Stimulated activated CD8-positive, alpha-beta memory T cell treated with anti-CD3 and anti-CD28 coated beads, Interleukin-15, amount 100 ng/mL, for 48 hours (primary cell): ENCODE measurements at regions not wholly inside any gene's neighbourhood (a gene's known extent, or its start where the extent isn't known, plus 50 kb on each side); places are given as distances from the start of the nearest gene placed in this dataset.
"Not testable (repeated sequence)": the region's sequence is repeated elsewhere in the genome, so short reads cannot be mapped to it uniquely, and the experiment has no call there.

Experiments used
- DNase-seq, 2 donors: peaks; one replicate each; pipeline ENCODE4 v3.0.0-alpha.2; 2020; ENCODE audit warnings: low read depth in 2 of 2

DNA sequence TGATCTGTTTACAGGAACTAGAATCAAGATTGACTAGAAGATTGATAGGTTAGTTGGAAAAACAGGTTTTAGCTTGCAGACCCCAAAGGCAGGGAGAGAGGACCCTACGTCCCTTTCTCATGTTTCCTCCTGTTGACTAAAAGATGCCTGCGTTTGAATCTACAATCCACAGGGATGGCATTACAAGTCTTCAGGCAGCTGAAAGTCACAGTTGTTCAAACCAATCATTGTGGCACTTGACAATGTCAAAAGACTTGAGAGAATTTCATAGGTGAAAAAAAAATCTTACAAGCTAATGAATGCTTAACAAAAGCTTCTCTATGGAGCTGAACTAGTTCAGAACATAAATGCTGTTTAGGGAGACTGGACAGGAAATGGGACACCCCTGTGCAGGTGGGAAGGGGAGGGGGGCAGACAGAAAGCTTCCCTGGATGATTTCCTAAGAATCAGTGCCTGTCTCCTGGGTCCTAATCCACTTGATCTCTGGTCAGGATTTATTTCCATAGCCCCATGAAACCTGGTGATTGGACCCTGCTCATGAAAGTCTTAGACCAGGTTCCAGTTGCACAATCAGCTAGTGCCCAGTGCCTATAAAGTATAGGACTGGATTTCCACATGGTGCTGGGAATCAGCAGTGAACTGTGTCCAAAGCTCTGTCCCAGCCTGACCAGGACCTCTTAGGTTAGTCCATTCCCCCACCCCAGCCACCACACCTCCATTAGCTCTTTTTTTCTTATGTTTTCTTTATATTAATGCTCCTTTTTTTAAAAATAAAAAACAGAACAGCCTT is 91.6 kb upstream of the BCAR3 start:
- DNase-seq, result no peak

DNA sequence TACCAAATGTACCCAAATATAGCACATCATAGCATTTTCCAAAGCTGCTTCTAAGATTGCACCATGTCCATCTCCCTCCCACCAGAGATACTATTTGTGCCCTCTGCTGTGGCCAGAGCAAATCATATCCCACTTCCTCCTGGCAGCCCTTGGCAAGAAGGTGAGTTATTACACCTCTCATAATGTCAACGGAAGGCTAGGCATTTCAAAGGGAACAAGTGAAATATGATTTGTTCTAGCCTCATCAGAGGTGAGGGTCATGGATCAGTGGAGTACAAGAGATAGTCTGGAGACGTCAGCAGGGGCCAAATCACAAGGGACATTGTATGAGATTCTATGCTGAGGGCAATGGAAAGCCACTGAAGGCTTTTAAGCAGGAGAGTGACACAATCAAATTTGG is 90.2 kb upstream of the BCAR3 start:
- DNase-seq, result no peak

DNA sequence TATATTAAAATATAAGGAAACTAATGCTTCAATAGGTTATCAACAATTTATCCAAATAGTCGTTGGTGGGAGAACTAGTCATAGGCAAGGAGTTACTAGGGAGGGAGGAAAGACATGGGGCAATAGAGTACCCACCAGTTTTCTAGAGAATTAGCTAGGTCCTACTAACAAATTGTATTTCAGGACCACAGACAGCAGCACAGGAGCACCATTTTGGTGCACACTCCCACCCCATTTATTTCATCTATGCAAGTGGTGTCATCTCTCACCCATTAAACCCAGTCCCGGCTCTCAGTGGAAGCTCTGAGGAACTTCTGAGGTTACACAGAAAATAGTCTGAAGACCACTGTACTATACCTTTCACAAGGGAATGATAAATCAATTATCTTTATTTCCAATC is 89.0 kb upstream of the BCAR3 start:
- DNase-seq, result no peak

DNA sequence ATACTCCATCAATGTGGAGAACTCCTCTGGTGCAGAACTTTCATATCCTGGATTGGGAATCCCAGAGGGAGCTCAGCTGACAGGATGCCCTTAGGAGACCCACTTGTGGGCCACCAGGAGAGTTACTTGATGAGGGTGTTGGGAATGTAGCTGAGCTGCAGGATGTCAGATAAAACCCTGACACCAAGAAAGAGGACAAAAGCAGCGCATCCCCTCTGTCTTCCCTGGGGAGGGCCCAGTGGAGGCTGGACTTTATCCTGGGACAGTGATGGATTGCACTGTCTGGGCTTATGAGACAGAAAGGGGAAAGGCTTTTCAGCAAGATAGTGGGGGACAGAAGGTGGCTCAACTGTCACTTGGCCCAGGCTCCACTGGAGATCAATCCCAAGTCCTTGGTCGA is 88.1 kb upstream of the BCAR3 start:
- DNase-seq, result no peak

DNA sequence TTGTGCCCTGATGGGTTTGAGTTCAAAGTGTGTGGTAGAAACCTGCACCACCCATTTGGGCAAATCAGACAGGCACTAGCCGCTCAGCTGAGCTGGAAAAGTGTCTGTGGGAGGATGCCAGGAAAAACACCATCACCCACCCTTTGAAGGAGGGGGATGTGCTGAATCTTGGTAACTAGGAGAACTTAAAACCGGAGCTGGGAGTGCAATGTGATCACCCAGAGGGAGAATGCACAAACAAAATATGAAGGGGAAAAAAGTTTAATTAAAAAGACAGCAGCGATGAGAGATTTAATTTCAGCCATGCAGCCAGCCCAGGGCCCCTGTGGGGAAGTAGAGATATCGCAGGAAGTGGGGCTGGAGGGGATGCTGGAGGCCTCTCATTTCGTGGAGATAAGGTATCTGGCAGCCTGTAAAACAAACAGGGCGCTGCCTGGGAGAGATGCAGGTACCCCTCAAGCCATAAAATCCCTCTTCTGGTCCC is 86.8 kb upstream of the BCAR3 start:
- DNase-seq, result no peak

DNA sequence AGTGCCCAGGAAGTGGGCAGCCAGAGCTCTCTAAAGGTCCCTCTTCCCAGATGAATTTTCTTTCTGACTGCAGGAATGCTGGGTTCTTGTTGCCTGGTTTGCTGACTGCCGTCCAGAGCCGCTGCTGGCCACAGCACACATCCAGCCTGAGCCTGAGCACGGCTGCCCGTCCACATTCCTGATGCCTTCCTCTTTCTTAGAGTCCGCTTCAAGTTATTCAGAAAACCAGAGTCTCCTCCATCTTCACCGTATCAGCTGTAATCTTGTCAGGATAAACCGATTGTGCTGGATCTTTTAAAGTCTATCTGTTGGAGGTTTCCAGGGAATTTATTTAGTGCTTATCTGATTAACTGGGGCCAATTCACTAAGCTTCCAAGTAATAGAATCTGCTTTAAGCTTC is 84.8 kb upstream of the BCAR3 start:
- no peak for DNase-seq

DNA sequence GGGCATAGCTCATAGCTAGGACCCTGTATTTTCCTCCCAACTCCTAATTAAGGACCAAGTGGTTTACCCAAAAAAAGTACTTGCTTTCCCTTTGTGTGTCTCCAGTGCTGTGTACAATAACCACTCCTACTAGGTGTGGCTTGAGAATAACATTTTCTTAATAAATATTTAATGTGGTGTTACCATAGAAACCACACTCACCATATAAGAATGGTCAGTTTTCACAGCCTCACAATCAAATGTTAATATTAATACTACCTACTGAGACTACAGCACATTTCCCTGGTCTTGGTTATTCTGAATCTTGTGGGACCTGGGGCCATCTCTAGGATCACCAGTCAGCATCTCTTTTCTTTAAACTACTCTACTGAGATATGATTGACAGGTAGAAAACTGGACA is 83.5 kb upstream of the BCAR3 start:
- DNase-seq, result no peak

DNA sequence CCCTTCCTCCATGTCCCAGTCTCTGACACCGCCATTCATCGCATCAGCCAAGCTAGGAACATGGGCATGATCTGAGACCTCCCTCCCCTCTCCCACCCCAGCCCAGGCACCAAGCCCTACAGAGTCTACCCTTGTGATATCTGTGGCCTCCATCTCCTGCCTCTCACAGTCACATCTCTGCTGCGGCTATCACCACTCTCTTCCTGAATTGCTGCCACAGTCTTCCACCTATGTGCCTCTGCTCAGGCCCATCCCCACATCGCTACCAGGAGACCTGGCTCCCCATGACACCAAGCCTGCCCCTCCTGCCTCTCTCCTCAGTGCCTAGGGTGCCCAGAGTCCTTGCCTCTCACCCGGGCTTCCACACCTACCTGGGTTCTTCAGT is 82.7 kb upstream of the BCAR3 start:
- DNase-seq, result no peak

DNA sequence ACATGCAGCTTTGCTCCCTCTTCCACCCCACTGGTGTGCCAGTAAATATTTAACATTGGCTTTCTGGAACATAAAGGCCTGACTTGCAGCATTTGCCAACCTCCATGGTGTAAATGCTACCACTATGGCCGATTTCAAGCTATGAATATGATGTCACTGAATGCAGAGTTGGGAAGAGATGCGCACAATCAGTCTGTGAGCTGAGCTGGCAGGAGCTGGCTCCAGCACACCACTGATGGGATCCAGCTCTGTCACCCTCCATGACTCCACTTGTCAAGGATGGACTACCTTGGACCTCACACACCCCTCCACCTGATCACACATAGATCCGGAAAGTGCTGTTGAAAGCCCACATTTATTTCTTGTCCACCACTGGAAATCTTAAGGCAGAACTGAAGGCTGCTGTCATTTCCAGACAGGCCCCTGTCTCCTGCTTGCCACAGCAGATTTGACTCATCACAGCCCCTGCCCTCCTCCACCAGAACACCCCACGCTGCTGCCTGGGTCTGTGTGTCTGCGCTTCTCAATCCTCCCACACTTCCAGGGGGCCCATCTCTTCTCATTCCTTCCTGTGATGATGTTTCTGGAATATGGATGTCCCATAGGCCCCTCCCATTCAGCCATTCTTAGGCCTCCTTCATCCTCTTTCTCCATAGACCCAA is 82.2 kb upstream of the BCAR3 start:
- DNase-seq, result no peak

DNA sequence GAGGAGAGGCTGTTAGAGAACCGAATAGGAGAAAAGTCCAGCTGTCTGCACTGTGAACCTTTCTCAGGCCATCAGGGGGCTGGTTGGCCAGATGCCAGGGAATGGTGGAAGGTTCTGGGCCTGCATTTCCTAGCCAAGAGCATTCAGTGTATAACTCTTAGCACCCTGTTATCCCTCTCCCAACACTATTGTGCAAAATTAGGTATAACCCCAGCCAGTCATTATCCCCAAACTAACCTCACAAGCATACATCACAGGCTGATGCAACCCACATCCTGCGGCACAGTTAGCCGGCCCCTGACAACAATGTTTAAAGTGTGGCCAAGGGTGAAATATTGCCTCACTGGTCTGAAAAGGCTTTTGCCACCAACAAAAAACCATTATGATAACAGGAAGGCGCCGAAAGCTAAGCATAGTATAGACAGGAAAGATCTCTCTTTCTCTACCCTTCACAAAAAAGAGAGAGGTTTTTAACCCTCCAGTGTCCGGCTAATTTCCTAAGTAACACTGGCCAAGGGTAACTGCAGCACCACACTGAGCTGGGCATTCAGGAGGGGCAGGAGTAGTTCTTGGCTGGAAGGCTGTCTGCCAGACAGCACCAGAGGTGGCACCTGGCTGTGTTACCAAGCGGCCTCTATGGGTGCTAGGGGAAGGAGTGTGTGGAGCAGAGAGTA is 77.3 kb upstream of the BCAR3 start:
- DNase-seq, result peak in 1 of 2 donors; percentile 22

DNA sequence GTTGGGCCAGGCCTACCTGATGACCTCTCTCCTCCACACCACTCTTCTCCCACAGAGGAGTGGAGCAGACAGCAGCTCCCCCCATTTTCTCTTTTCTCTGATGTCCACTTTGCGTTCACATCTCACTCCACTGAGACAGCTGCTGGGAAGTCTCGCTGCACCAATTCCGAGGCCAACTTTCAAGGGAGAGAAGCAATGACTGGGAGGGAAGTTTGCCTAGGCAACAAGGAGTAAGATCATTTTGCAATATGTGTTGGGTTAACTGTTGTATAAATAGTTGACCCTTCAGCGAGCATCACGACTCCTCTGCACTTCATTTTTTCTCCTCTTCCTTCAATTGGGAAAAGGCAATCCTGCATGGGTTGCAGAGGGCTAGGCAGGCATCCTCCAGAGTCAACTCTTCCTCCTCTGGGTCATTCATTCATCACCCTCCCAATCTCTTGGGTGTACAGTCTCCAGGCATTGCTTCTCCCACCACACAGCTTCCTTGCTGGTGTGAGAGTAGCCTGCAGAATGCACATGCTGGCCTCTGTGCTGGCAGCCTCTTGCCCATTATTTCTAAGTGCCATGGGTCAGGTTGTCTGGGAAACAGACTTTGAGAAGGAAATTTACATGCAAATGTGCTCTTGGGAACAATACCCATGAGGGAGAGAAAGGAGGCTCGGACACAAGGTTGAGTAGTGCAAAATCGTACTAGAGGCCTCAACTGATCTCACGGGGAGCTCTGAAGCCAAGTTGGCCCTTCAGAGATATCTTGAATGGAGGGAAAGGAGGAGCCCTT is 75.8 kb upstream of the BCAR3 start:
- DNase-seq, result no peak

DNA sequence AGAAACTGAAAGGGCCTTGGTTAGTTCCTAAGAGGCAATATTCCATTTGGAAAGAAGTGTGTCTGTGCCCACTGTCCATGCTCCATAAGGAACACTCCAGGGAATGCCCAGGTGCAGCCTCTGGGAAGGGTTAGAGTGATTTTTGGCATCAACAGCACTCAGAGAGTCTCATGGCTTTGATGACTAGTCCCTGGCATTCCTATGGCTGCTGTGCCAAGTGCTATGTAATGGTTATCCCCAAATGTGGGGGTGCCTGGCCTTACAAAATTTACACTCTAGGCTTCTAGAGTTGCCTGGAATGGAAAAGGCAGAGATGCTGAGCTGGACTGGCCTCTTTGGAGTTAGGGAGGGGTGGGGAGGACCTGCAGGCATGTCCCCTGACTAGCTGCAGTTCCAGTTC is 75.0 kb upstream of the BCAR3 start:
- no peak for DNase-seq

DNA sequence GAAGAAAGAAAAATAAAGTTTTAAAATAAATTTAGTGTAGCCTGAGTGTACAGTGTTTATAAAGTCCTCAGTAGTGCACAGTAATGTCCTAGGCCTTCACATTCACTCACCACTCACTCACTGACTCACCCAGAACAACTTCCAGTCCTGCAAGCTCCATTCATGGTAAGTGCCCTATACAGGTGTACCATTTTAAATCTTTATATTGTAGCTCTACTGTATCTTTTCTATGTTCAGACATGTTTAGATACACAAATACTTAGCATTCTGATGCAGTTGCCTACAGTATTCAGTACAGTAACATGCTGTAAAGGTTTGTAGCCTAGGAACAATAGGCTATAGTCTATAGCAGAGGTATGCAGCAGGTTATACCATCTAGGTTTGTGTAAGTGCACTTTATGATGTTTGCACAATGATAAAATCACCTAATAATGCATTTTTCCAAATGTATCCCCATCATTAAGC is 73.6 kb upstream of the BCAR3 start:
- not testable (repeated sequence) for DNase-seq

DNA sequence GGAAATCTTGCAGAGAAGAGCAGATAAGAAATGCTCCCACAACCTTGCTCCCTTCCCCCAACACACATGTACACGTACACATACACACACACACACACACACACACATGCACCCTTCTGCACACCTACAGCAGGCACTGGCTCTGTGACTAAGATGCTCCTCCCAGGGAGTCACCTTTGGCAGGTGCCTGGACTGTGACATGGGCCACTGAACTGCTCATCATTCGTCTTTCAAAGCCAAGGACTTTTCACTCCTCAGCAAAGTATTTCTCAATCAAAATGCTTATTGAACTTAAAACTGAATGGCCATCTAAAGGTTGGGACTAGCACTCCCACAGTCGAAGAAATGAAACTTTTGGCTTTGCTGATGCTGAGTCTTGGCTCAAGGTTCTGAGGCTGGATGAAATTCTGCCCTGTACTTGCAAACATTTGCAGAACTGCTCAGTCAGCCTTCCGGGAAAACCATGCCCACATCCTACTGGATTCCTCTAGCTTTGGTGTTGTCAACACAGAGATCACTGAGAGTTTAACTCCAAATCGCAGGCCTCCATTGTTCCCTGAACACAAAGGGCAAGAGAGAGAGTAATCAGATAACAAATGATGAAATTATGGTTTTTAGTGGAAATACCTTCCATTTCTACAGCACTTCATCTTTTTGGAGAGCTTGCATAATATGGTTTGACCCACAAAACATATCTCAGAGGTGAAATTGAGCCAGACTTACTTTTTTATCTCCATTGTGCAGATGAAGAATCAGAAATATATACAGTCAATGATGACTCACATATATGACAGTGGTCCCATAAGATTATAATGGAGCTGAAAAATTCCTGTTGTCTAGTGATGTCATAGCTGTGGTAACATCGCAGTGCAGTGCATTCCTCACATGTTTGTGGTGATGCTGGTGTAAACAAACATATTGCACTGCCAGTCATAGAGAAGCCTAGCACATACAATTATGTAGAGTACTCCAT is 72.4 kb upstream of the BCAR3 start:
- DNase-seq, result no peak

DNA sequence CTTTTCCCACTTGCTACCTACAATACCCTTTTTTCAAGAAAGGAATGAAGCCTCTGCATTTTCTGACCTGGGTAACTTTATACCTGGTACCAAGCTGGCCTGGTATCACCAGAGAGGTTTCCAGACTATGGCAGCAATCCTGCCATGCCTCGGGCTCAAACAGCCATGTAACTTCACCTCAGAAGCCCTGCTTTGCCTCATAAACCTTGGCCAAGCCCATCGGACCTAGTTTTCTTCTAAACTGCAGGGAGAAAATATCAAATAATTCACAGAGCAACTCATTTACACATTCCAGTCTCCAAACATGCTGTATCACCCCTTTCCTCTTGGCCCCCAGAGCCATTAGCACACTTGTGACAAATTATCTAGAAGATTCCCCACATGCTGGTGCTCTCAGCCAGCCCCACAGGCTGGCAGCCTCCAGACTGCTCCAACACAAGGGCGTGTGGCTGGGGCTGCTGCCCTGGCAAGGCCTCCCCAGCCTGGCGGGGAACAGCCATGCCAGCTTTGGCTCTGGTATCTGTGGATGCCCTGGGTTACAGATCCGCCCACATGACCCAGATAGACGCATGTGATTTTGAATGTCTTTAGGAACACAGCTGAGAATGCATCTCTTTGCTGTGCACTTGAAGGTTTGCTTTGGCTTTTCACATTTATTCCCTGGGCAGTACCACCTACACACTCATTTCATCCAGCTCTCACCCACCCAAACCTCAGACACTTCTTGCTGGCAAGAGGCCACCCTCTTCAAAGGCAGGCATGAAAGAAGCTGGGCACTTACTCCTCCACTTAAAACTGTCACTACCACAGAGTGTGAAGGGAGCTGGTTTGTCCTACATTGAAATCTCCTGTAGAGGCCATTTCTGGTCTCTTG is 70.0 kb upstream of the BCAR3 start:
- DNase-seq, result no peak

DNA sequence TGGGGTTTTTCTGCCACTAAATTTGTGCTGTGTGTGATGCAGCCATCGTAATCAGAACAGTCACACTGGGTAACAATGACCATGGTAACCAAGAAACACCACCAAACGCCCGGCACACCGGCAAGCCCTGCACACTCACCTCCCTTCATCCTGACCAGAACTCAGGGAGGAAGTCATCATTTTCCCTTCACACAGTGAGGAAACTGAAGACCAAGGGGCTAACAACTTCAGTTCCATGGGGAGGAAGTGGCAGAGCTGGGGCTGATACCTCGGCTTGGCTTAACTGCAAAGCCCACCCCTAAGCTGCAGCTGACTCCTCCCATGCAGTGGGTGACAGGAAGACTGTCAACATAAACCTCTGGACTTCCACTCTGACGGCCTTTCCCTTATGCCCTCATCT is 69.3 kb upstream of the BCAR3 start:
- no peak for DNase-seq

DNA sequence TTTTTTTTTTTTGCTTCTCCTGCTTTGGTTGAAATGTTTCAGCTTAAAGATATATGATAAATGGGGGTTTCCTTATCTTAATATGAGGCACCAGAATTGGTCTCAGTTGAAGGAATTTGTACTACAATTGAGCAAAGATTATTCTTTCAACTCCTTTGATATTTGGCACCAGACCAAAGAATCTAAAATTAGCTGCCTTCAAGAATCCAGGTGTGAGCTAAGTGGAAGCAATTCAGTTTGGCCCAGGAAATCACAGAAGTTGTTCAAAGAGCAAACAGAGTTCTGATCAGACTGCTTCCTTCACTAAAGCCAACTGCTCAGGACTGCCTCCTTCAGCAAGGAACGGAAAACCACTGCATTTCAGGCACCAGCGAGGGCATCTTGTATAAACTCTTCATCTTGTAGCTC is 68.3 kb upstream of the BCAR3 start:
- no peak for DNase-seq

DNA sequence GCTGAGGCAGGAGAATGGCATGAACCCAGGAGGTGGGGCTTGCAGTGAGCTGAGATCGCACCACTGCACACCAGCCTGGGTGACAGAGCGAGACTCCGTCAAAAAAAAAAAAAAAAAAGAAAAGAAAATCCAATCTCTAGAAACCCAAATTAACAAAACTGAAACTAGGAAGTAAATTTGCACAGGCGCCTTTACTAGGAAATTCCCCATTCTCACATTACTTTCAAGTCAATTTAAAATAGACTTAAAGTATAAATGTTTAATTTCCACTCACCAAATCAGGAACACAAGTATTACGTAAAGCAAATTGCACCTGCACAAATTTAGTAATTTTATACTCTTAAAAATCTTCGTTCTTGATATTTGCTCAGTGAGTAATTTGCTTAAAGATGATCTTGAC is 67.8 kb upstream of the BCAR3 start:
- no peak for DNase-seq

DNA sequence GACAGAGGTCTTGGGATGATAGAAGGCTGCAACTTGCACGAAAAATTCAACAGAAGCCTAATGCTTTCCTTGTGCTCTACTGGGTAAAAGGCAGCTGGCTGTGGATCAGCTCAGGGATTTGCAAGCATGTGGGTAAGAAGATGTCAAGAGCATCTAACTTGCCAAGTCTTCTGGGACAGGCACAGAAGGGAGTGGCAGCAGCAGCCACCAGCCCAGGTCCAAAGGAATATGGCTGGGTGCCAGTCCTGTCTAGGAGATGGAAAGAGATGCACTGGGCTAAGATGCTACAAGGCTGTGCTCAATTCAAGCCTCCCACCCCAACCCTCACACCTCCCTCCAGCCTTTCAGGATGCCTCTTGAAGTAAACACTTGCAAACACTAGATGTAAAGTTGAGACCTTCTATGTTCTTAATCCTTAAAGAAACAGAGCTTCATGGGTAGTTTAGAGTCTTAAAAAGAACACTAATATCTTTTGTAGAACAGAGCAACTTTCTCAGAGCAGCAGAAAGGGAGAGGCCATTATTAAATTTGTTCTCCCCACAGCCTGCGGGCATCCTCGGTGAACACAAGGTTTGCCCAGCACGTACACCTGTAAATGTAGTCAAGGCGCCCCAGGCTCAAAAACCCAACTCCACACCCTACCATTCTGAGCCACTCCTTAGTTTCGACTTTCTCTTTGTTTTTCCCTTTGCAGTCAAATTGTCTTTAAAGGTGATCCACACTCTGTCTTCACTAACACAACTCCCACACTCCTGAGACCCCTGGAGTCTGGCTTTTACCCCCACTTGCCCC is 64.6 kb upstream of the BCAR3 start:
- no peak for DNase-seq
